ENCODE measurements at regions not wholly inside any gene's neighbourhood (a gene's known extent, or its start where the extent isn't known, plus 50 kb on each side); places are given as distances from the start of the nearest gene placed in this dataset.

DNA sequence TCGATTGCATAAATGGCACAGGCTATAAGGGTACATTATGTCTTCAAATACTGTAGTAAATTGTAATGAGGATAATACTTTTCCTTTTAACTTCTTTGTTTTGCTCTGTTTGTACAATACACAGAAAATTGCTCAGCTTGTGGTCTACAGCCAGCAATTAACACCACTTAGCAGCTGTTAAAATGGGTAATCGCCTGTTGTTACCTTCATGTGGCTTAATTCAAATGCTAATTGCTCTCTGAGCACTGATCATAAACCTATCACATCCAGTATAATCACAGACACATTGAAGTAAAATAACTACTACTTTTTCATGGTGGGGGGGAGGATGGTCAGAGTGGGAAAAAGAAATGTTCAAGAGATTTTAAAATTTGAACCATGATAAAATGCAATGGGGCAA is 1164.1 kb upstream of the CNTN5 start:
- TF ChIP-seq, protein P1, sequence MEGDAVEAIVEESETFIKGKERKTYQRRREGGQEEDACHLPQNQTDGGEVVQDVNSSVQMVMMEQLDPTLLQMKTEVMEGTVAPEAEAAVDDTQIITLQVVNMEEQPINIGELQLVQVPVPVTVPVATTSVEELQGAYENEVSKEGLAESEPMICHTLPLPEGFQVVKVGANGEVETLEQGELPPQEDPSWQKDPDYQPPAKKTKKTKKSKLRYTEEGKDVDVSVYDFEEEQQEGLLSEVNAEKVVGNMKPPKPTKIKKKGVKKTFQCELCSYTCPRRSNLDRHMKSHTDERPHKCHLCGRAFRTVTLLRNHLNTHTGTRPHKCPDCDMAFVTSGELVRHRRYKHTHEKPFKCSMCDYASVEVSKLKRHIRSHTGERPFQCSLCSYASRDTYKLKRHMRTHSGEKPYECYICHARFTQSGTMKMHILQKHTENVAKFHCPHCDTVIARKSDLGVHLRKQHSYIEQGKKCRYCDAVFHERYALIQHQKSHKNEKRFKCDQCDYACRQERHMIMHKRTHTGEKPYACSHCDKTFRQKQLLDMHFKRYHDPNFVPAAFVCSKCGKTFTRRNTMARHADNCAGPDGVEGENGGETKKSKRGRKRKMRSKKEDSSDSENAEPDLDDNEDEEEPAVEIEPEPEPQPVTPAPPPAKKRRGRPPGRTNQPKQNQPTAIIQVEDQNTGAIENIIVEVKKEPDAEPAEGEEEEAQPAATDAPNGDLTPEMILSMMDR (IDR thresholded peaks at IDR 0.05; ENCODE audit: insufficient read depth, low read length, poor library complexity, severe bottlenecking): no peak
- TF ChIP-seq EZH2phosphoT487 (conservative IDR thresholded peaks at IDR 0.05; ENCODE audit: low read length): no peak
